ENCODE measurements at regions not wholly inside any gene's neighbourhood (a gene's known extent, or its start where the extent isn't known, plus 50 kb on each side); places are given as distances from the start of the nearest gene placed in this dataset.

- DNase-seq, result no peak
- H3K4me2 ChIP-seq, result no peak overlapping the region
- no peaks in the 10 kb centered on the region for H4K20me1 ChIP-seq (ENCODE audit: insufficient read depth)
- WGBS (ENCODE audit: low lambda C conversion rate), result 12% methylated on average over 2 of the region's 2 CpGs
- POLR2A ChIA-PET, result no interaction called here
- no peak overlapping the region for H3K27ac ChIP-seq (ENCODE audit: low read depth in 2 of 2, low read length in 1 of 2)
- no peaks in the 10 kb centered on the region for H3K9me2 ChIP-seq
- no peaks in the 10 kb centered on the region for H3K27me3 ChIP-seq (ENCODE audit: insufficient read depth)
- CTCF ChIA-PET, result no interaction called here
- H3K4me1 ChIP-seq (ENCODE audit: control insufficient read depth in 1 of 2, insufficient read depth in 2 of 2, low read depth in 1 of 2, low read length in 1 of 2), result no peaks in the 10 kb centered on the region
- no peaks in the 10 kb centered on the region for H3K79me2 ChIP-seq (ENCODE audit: insufficient read depth)
- TF ChIP-seq MXI1 (IDR thresholded peaks at IDR 0.05; ENCODE audit: low read depth, low read length), result no peak
- no peak for TF ChIP-seq JUND (IDR thresholded peaks at IDR 0.05)
- TF ChIP-seq YY1 (IDR thresholded peaks at IDR 0.05; ENCODE audit: low read depth), result no peak
- TF ChIP-seq RXRA (IDR thresholded peaks at IDR 0.05; ENCODE audit: borderline replicate concordance, low read depth), result no peak
- no peak for TF ChIP-seq GATA2 (CRISPR knock-in tag; IDR thresholded peaks at IDR 0.05)
- TF ChIP-seq POLR2AphosphoS5 (IDR thresholded peaks at IDR 0.05; ENCODE audit: low read depth, low read length), result no peak
- no peak overlapping the region for H2AFZ ChIP-seq (ENCODE audit: low read depth)
- no peaks in the 10 kb centered on the region for H3K9me3 ChIP-seq
- no peaks in the 10 kb centered on the region for H3K36me3 ChIP-seq (replicated peaks in 1 of 2; ENCODE audit: control insufficient read depth in 1 of 2, insufficient read depth in 2 of 2, low read length in 1 of 2)
- no peak overlapping the region for H3K4me3 ChIP-seq (ENCODE audit: low read depth in 2 of 2, low read length in 1 of 2)
- no peak overlapping the region for H3K9ac ChIP-seq
- no peaks in the 10 kb centered on the region for H3F3A ChIP-seq (replicated peaks; ENCODE audit: insufficient read depth)
Observed at GRCh38 chr4:18749391-18749790, 727.8 kb upstream of the LCORL start.

- H3K4me2 ChIP-seq, result no peak overlapping the region
- CTCF ChIA-PET, result no interaction called here
- TF ChIP-seq FOSL2 (IDR thresholded peaks at IDR 0.05; ENCODE audit: borderline replicate concordance, low read depth) (no peak), EZH2phosphoT487 (IDR thresholded peaks at IDR 0.05; ENCODE audit: borderline replicate concordance, low read depth) (no peak), RFX5 (IDR thresholded peaks at IDR 0.05; ENCODE audit: low read length) (no peak), TEAD4 (IDR thresholded peaks at IDR 0.05; ENCODE audit: borderline replicate concordance, insufficient read depth) (no peak), SIN3A (IDR thresholded peaks at IDR 0.05; ENCODE audit: borderline replicate concordance, low read depth, low read length) (no peak), NRF1 (IDR thresholded peaks at IDR 0.05; ENCODE audit: low read depth, low read length) (no peak), IRF3 (IDR thresholded peaks at IDR 0.05; ENCODE audit: low read depth, low read length) (no peak), CTCF (IDR thresholded peaks at IDR 0.05) (no peak), FOXJ3 (CRISPR knock-in tag; IDR thresholded peaks at IDR 0.05) (no peak), ELF1 (IDR thresholded peaks at IDR 0.05) (no peak), REST (IDR thresholded peaks at IDR 0.05; ENCODE audit: low read depth, low read length) (no peak), GATA2 (CRISPR knock-in tag; IDR thresholded peaks at IDR 0.05) (no peak), MEF2A (IDR thresholded peaks at IDR 0.05; ENCODE audit: borderline replicate concordance, low read depth) (no peak), GABPA (IDR thresholded peaks at IDR 0.05; ENCODE audit: low read depth) (no peak), TCF12 (IDR thresholded peaks at IDR 0.05) (no peak), MXI1 (IDR thresholded peaks at IDR 0.05; ENCODE audit: low read depth, low read length) (no peak)
Observed at GRCh38 chr4:18736551-18736950, 715.0 kb upstream of the LCORL start.

More at GRCh38 chr4:18736551-18736950, 715.0 kb upstream of the LCORL start:
- no peak for DNase-seq
- Histone ChIP-seq H3K27me3 (ENCODE audit: insufficient read depth) (no peaks in the 10 kb centered on the region), H3K4me3 (ENCODE audit: low read depth in 2 of 2, low read length in 1 of 2) (no peak overlapping the region), H3F3A (replicated peaks; ENCODE audit: insufficient read depth) (no peaks in the 10 kb centered on the region), H4K20me1 (ENCODE audit: insufficient read depth) (no peaks in the 10 kb centered on the region), H2AFZ (ENCODE audit: low read depth) (no peak overlapping the region), H3K27ac (ENCODE audit: low read depth in 2 of 2, low read length in 1 of 2) (no peak overlapping the region), H3K9me2 (no peaks in the 10 kb centered on the region), H3K79me2 (ENCODE audit: insufficient read depth) (no peaks in the 10 kb centered on the region), H3K9me3 (no peaks in the 10 kb centered on the region), H3K9ac (no peak overlapping the region), H3K4me1 (ENCODE audit: control insufficient read depth in 1 of 2, insufficient read depth in 2 of 2, low read depth in 1 of 2, low read length in 1 of 2) (no peaks in the 10 kb centered on the region), H3K36me3 (replicated peaks in 1 of 2; ENCODE audit: control insufficient read depth in 1 of 2, insufficient read depth in 2 of 2, low read length in 1 of 2) (no peaks in the 10 kb centered on the region)
- POLR2A ChIA-PET, result no interaction called here

All from SK-N-SH (cell line).